ENCODE measurements at regions not wholly inside any gene's neighbourhood (a gene's known extent, or its start where the extent isn't known, plus 50 kb on each side); places are given as distances from the start of the nearest gene placed in this dataset.

DNA sequence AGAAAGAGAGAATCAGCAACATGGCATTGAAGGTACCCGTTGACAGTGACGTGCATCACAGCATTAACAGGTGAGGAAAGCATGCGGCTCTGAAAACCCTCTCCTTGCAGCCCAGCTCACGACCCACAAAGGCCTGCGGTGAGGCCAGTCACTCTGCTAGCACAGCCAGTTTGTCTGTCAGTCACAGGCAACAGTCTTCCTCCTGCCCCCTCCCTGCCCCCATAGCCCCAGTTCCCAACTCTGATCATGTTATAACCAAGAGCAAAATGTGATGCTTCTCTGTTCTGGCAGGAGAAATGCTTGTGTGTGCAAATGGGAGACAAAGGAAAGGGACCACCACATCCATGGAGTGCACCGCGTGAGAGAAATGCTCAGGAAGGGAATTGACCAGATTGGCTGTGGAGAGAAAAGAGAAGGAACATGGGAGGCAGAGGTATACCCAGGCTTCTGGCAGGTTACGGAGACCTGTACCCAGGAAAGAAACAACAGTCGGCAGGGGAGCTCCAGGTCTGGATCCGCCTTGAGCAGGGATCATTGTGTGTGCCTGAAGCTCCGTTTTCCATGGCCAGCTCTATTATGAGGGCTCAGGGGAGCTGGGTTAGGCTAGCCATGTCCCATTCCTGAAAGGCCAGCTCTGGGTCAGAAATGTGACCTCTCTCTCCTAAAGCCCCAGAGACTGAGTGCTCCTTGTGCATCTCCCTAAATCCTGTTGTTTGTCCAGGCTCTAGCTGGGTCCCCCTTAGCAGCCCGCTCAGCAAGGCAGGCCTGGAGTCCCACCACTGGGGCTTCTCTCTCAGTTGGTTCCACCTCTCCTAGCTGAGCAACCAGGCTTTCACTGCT lies 139.7 kb upstream of the MAMLD1 start:
- BruUV-seq (replicated peaks), result no TSS peak
- SMC1A ChIA-PET (ENCODE audit: uncharacterized antibody, unreplicated experiment), result no interaction called here

DNA sequence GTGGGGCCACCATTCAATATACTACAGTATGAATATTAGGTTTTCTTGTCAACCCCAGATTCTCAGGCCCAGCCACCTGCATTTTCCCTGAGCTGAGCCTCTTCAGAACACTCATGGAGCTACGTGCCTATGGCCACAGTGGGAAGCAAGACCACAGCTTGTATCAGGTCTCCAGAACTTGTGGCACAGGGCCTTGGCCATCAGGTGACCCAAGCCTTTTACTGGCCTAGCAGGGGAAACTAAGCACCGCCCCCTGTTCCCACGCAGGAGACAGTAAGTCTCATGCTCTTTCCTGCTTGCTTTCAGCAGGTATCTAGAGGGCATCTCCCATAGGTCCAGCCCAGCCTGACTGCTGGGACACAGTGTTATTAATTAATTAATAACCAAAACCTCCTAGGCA lies 138.4 kb upstream of the MAMLD1 start:
- Histone ChIP-seq H3K79me2 (ENCODE audit: control insufficient read depth, insufficient read depth, low read length) (no peaks in the 10 kb centered on the region), H3K36me3 (ENCODE audit: control insufficient read depth in 2 of 2, insufficient read depth in 2 of 2, low read length in 1 of 2) (no peaks in the 10 kb centered on the region), H3K9me3 (replicated peaks; ENCODE audit: control insufficient read depth, insufficient read depth, low read length) (no peaks in the 10 kb centered on the region), H3K27ac (ENCODE audit: control insufficient read depth, insufficient read depth) (no peak overlapping the region), H2AFZ (ENCODE audit: control insufficient read depth, low read depth, low read length) (no peak overlapping the region), H3K4me3 (no peak overlapping the region), H4K20me1 (ENCODE audit: control insufficient read depth, insufficient read depth) (no peaks in the 10 kb centered on the region), H3K4me1 (ENCODE audit: control insufficient read depth, insufficient read depth, low read length) (no peaks in the 10 kb centered on the region), H3K9ac (ENCODE audit: control insufficient read depth, insufficient read depth, low read length) (no peak overlapping the region), H3K27me3 (replicated peaks in 1 of 2; ENCODE audit: control insufficient read depth in 2 of 2, insufficient read depth in 2 of 2, low read length in 1 of 2) (no peaks in the 10 kb centered on the region), H3K4me2 (ENCODE audit: control insufficient read depth, insufficient read depth) (no peak overlapping the region)
- ChIA-PET RAD21 (ENCODE audit: unreplicated experiment) (no interaction called here), POLR2A (no interaction called here), CTCF (no interaction called here), SMC1A (ENCODE audit: uncharacterized antibody, unreplicated experiment) (no interaction called here)
- ATAC-seq (no peak), DNase-seq (ENCODE audit: low read depth, low spot score) (no peak), FAIRE-seq (no peak)
- intact Hi-C loops (cut with micrococcal nuclease; ENCODE audit: unreplicated experiment) (no loop called here), in situ Hi-C loops (cut with MboI) (no loop called here)
- no TSS peak for BruUV-seq (replicated peaks)
- TF ChIP-seq MEF2A (IDR thresholded peaks at IDR 0.05; ENCODE audit: insufficient read depth, low read depth, low read length), result no peak
- TF ChIP-seq, protein P1, sequence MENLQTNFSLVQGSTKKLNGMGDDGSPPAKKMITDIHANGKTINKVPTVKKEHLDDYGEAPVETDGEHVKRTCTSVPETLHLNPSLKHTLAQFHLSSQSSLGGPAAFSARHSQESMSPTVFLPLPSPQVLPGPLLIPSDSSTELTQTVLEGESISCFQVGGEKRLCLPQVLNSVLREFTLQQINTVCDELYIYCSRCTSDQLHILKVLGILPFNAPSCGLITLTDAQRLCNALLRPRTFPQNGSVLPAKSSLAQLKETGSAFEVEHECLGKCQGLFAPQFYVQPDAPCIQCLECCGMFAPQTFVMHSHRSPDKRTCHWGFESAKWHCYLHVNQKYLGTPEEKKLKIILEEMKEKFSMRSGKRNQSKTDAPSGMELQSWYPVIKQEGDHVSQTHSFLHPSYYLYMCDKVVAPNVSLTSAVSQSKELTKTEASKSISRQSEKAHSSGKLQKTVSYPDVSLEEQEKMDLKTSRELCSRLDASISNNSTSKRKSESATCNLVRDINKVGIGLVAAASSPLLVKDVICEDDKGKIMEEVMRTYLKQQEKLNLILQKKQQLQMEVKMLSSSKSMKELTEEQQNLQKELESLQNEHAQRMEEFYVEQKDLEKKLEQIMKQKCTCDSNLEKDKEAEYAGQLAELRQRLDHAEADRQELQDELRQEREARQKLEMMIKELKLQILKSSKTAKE (IDR thresholded peaks at IDR 0.05; ENCODE audit: low read depth, poor library complexity, severe bottlenecking), result no peak
- 64% methylated on average over 3 of the region's 3 CpGs for WGBS (ENCODE audit: insufficient coverage, insufficient replicate concordance, low lambda C conversion rate, missing lambda C conversion rate)

More for the DNA sequence above, 139.7 kb upstream of the MAMLD1 start:
- no peaks in the 10 kb centered on the region for H3K27me3 ChIP-seq (replicated peaks in 1 of 2; ENCODE audit: control insufficient read depth in 2 of 2, insufficient read depth in 2 of 2, low read length in 1 of 2)
- H3K4me2 ChIP-seq (ENCODE audit: control insufficient read depth, insufficient read depth), result no peak overlapping the region
- 41% methylated on average over 12 of the region's 12 CpGs for WGBS (ENCODE audit: insufficient coverage, insufficient replicate concordance, low lambda C conversion rate, missing lambda C conversion rate)
- TF ChIP-seq IRF4 (IDR thresholded peaks at IDR 0.05; ENCODE audit: low read depth, low read length) (no peak), GABPA (IDR thresholded peaks at IDR 0.05; ENCODE audit: low read depth) (no peak), CREM (IDR thresholded peaks at IDR 0.05; ENCODE audit: low read depth) (no peak), POLR2AphosphoS2 (IDR thresholded peaks at IDR 0.05; ENCODE audit: low read depth, low read length) (no peak), SREBF1 (IDR thresholded peaks at IDR 0.05; ENCODE audit: low read length) (no peak), MEF2A (IDR thresholded peaks at IDR 0.05; ENCODE audit: insufficient read depth, low read depth, low read length) (no peak), ZNF24 (IDR thresholded peaks at IDR 0.05) (no peak)
- in situ Hi-C loops (cut with MboI) (no loop called here), intact Hi-C loops (cut with micrococcal nuclease; ENCODE audit: unreplicated experiment) (no loop called here)
- CTCF ChIA-PET, result no interaction called here
- no peak for ATAC-seq
- H3K36me3 ChIP-seq (ENCODE audit: control insufficient read depth in 2 of 2, insufficient read depth in 2 of 2, low read length in 1 of 2), result no peaks in the 10 kb centered on the region
- no peak overlapping the region for H3K4me3 ChIP-seq
- RAD21 ChIA-PET (ENCODE audit: unreplicated experiment), result no interaction called here
- H3K9ac ChIP-seq (ENCODE audit: control insufficient read depth, insufficient read depth, low read length), result no peak overlapping the region
- FAIRE-seq, result no peak
- no peak overlapping the region for H2AFZ ChIP-seq (ENCODE audit: control insufficient read depth, low read depth, low read length)
- no peaks in the 10 kb centered on the region for H4K20me1 ChIP-seq (ENCODE audit: control insufficient read depth, insufficient read depth)
- H3K9me3 ChIP-seq (replicated peaks; ENCODE audit: control insufficient read depth, insufficient read depth, low read length), result no peaks in the 10 kb centered on the region
- H3K27ac ChIP-seq (ENCODE audit: control insufficient read depth, insufficient read depth), result no peak overlapping the region
- DNase-seq (ENCODE audit: low read depth, low spot score), result no peak
- POLR2A ChIA-PET, result no interaction called here
- no peaks in the 10 kb centered on the region for H3K79me2 ChIP-seq (ENCODE audit: control insufficient read depth, insufficient read depth, low read length)
- no peaks in the 10 kb centered on the region for H3K4me1 ChIP-seq (ENCODE audit: control insufficient read depth, insufficient read depth, low read length)
